Breast epithelium (tissue), 4 donors: ENCODE measurements at regions not wholly inside any gene's neighbourhood (a gene's known extent, or its start where the extent isn't known, plus 50 kb on each side); places are given as distances from the start of the nearest gene placed in this dataset.

Source experiments
- DNase-seq, 2 donors: peaks; one replicate each; pipeline ENCODE4 v3.0.0-alpha.2; 2019; ENCODE audit warnings: low spot score in 2 of 2
- H3K27ac ChIP-seq, 2 donors: fragments of 200-600 bp; sonication (generic) in 1 of 2; one replicate each; pipeline ENCODE4 v1.5.1; 2016 to 2019; ENCODE audit warnings: mild to moderate bottlenecking in 1 of 2
- H3K27me3 ChIP-seq, 2 donors: fragments of 200-600 bp; sonication (generic) in 1 of 2; one replicate each; pipeline versions ENCODE4 v1.5.1 to v1.6.0; 2017 to 2019; ENCODE audit warnings: control low read depth in 1 of 2, mild to moderate bottlenecking in 1 of 2
- H3K36me3 ChIP-seq: fragments of 200-600 bp; one replicate; pipeline ENCODE4 v1.5.1; 2019
- H3K4me1 ChIP-seq, 2 donors: fragments of 200-600 bp; sonication (generic); one replicate each; pipeline ENCODE4 v1.5.1; 2016 to 2019; ENCODE audit warnings: control low read depth in 1 of 2
- H3K4me3 ChIP-seq, 3 donors: fragments of 200-600 bp; sonication (generic); 1 replicate in 2 of 3; 2 replicates in 1 of 3; pipeline ENCODE4 v1.5.1; 2016 to 2019; ENCODE audit warnings: mild to moderate bottlenecking in 3 of 3, moderate library complexity in 2 of 3
- H3K9me3 ChIP-seq, 2 donors: fragments of 200-600 bp; sonication (generic) in 1 of 2; one replicate each; pipeline ENCODE4 v1.5.1; 2016 to 2019; ENCODE audit warnings: control low read depth in 1 of 2
- POLR2A ChIP-seq: fragments of 450-650 bp; IDR thresholded peaks from one replicate; pipeline ENCODE4 v1.6.1; 2016; ENCODE audit warnings: antibody characterized with exemption, mild to moderate bottlenecking, moderate library complexity
- POLR2AphosphoS5 ChIP-seq, 3 donors: sonication (generic); formaldehyde crosslinking; IDR thresholded peaks; one replicate each; pipeline ENCODE4 v1.6.1; 2017; ENCODE audit warnings: antibody characterized with exemption in 3 of 3
- intact Hi-C: fragments of 100-400 bp; cut with DNase I; formaldehyde crosslinking; loops from one replicate; pipeline ENCODE4 v1.15.1; 2023; ENCODE audit warnings: low total_unique reads
- TF ChIP-seq, protein P1 (sequence below), 3 donors: fragments of 450-650 bp; IDR thresholded peaks; one replicate each; pipeline ENCODE4 v1.5.1; 2016 to 2017; ENCODE audit warnings: antibody characterized with exemption in 3 of 3, mild to moderate bottlenecking in 3 of 3, moderate library complexity in 3 of 3

GRCh38 chr2:23122681-23123215 lies 262.2 kb upstream of the KLHL29 start:
- TF ChIP-seq POLR2A (no peak), POLR2AphosphoS5 (IDR thresholded peaks at IDR 0.05) (no peak)
- TF ChIP-seq, protein P1, sequence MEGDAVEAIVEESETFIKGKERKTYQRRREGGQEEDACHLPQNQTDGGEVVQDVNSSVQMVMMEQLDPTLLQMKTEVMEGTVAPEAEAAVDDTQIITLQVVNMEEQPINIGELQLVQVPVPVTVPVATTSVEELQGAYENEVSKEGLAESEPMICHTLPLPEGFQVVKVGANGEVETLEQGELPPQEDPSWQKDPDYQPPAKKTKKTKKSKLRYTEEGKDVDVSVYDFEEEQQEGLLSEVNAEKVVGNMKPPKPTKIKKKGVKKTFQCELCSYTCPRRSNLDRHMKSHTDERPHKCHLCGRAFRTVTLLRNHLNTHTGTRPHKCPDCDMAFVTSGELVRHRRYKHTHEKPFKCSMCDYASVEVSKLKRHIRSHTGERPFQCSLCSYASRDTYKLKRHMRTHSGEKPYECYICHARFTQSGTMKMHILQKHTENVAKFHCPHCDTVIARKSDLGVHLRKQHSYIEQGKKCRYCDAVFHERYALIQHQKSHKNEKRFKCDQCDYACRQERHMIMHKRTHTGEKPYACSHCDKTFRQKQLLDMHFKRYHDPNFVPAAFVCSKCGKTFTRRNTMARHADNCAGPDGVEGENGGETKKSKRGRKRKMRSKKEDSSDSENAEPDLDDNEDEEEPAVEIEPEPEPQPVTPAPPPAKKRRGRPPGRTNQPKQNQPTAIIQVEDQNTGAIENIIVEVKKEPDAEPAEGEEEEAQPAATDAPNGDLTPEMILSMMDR (IDR thresholded peaks at IDR 0.05): no peak
- Histone ChIP-seq H3K4me3 (no peak overlapping the region), H3K4me1 (no peaks in the 10 kb centered on the region), H3K27ac (no peak overlapping the region), H3K27me3 (no peaks in the 10 kb centered on the region), H3K36me3 (no peaks in the 10 kb centered on the region), H3K9me3 (no peaks in the 10 kb centered on the region)
- intact Hi-C loops: no loop called here
- DNase-seq: no peak

DNA sequence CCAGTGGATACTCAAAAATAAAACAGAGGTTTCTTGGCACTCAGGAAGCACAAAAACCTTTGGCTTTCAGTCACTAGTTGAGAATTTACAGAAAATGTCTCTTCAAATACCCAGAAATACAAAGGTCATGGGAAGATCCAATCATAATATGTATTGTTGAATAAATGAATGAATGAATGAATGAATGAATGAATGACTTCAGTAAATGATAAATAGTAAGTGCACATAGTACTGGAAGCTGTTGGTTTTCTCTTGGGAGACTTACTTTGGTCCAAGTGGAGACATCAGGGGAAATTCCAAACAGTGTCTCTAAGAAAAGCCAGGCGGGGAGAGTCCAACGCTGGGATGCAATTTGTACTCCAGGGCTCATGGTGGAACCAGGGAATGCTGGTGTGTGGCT lies 261.3 kb upstream of the KLHL29 start:
- TF ChIP-seq, protein P1 (IDR thresholded peaks at IDR 0.05): no peak
- TF ChIP-seq POLR2AphosphoS5 (IDR thresholded peaks at IDR 0.05) (no peak), POLR2A (no peak)
- no peak for DNase-seq
- Histone ChIP-seq H3K36me3 (no peaks in the 10 kb centered on the region), H3K4me1 (no peaks in the 10 kb centered on the region), H3K9me3 (peaks cover 0 to 4% of the 10 kb centered on the region in 2 donors), H3K4me3 (no peak overlapping the region), H3K27me3 (no peaks in the 10 kb centered on the region), H3K27ac (no peak overlapping the region)
- intact Hi-C loops: no loop called here

- peaks cover 0 to 6% of the 10 kb centered on the region in 2 donors for H3K9me3 ChIP-seq
- H3K36me3 ChIP-seq: no peaks in the 10 kb centered on the region
- H3K4me1 ChIP-seq: no peaks in the 10 kb centered on the region
- no peaks in the 10 kb centered on the region for H3K27me3 ChIP-seq
- DNase-seq: no peak
- H3K4me3 ChIP-seq: no peak overlapping the region
- no peak for TF ChIP-seq POLR2A
- TF ChIP-seq POLR2AphosphoS5 (IDR thresholded peaks at IDR 0.05): no peak
- TF ChIP-seq, protein P1 (IDR thresholded peaks at IDR 0.05): no peak
- H3K27ac ChIP-seq: no peak overlapping the region
- intact Hi-C loops: no loop called here
Observed at GRCh38 chr2:23124214-23124750, 260.7 kb upstream of the KLHL29 start.

DNA sequence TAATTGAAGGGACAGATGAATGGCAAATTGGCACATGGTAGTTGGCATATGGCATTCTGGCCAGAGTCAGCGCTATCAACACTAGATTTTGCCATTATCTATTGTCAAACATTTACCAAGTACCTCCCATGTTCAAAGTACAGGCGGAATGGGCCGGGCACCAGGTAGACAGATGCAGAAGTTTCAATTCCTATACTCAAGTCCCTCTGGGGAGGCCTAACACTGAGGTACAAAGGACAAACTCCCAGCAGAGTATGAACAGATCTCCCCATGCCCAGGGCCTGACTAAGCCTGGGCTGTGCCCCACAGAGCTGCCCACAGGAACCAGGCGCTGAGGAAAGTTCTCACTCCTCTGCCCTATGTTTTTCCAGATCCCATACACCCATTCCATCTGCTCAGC lies 257.5 kb upstream of the KLHL29 start:
- Histone ChIP-seq H3K27ac (no peak overlapping the region), H3K4me1 (no peaks in the 10 kb centered on the region), H3K36me3 (no peaks in the 10 kb centered on the region), H3K27me3 (no peaks in the 10 kb centered on the region), H3K4me3 (no peak overlapping the region), H3K9me3 (peaks cover 0 to 6% of the 10 kb centered on the region in 2 donors)
- no peak for DNase-seq
- TF ChIP-seq POLR2A: no peak
- TF ChIP-seq POLR2AphosphoS5 (IDR thresholded peaks at IDR 0.05): no peak
- TF ChIP-seq, protein P1 (IDR thresholded peaks at IDR 0.05): no peak
- intact Hi-C loops: no loop called here

- no peak overlapping the region for H3K27ac ChIP-seq
- no peak for TF ChIP-seq POLR2A
- TF ChIP-seq, protein P1 (IDR thresholded peaks at IDR 0.05): no peak
- H3K9me3 ChIP-seq: peaks cover 0 to 6% of the 10 kb centered on the region in 2 donors
- H3K4me1 ChIP-seq: no peaks in the 10 kb centered on the region
- DNase-seq: no peak
- H3K36me3 ChIP-seq: no peaks in the 10 kb centered on the region
- H3K4me3 ChIP-seq: no peak overlapping the region
- H3K27me3 ChIP-seq: no peaks in the 10 kb centered on the region
- intact Hi-C loops: no loop called here
Observed at GRCh38 chr2:23128684-23129292, 256.2 kb upstream of the KLHL29 start.
